Endothelial cell of umbilical vein (primary cell): ENCODE measurements at regions not wholly inside any gene's neighbourhood (a gene's known extent, or its start where the extent isn't known, plus 50 kb on each side); places are given as distances from the start of the nearest gene placed in this dataset.

ENCODE experiments used
- BruUV-seq: library from RNA; stranded (reverse); fragments of 400-500 nt; replicated peaks from 2 replicates; lab custom pipeline; 2021; lab: Mats Ljungman, UMichigan
- CTCF ChIA-PET: fragments of 300-600, 350-600 bp; sonication (Branson Sonifier 250); formaldehyde crosslinking; loops from one replicate; lab custom pipeline; 2021; ENCODE audit warnings: antibody characterized with exemption, inconsistent platforms; lab: Charles Lee
- POLR2A ChIA-PET: fragments of 300-600, 350-600 bp; sonication (Branson Sonifier 250); formaldehyde crosslinking; loops from one replicate; lab custom pipeline; 2021; ENCODE audit warnings: antibody characterized with exemption, inconsistent platforms; lab: Charles Lee
- DNase-seq: peaks from one replicate; pipeline ENCODE4 v3.0.0-alpha.2; 2011; ENCODE audit warnings: low read depth, low spot score
- FAIRE-seq: peaks from 2 replicates; lab custom pipeline; 2011; peaks lifted over from hg19 to GRCh38; lab: Jason Lieb, UNC
- H2AFZ ChIP-seq: 2 replicates; pipeline ENCODE4 v1.6.0; 2012; ENCODE audit warnings: low read depth, low read length, control low read depth, inconsistent platforms
- H3K27ac ChIP-seq: 2 replicates; pipeline ENCODE4 v1.5.1; 2011; ENCODE audit warnings: low read depth, mild to moderate bottlenecking, control low read depth, low read length, moderate library complexity; ENCODE audit not compliant: insufficient read depth
- H3K27me3 ChIP-seq, 2 experiments: 2 replicates each; pipeline versions ENCODE4 v1.6.0 to v1.6.1; 2011; ENCODE audit warnings: low read length in 2 of 2, mixed read lengths in 1 of 2; ENCODE audit not compliant: control insufficient read depth in 2 of 2, insufficient read depth in 2 of 2
- H3K36me3 ChIP-seq, 2 experiments: 2 replicates in 1 of 2; 3 replicates in 1 of 2; pipeline ENCODE4 v1.5.1; 2011; ENCODE audit warnings: low read length in 2 of 2, mild to moderate bottlenecking in 1 of 2, moderate library complexity in 1 of 2; ENCODE audit not compliant: control insufficient read depth in 2 of 2, insufficient read depth in 2 of 2; ENCODE audit errors: extremely low read depth in 1 of 2
- H3K4me1 ChIP-seq: 3 replicates; pipeline ENCODE4 v1.5.1; 2011; ENCODE audit warnings: mild to moderate bottlenecking, low read length; ENCODE audit not compliant: control insufficient read depth, insufficient read depth; ENCODE audit errors: extremely low read depth
- H3K4me2 ChIP-seq: 2 replicates; pipeline ENCODE4 v1.6.1; 2011; ENCODE audit warnings: low read length, control low read depth, mixed read lengths; ENCODE audit not compliant: insufficient read depth
- H3K4me3 ChIP-seq, 3 experiments: fragments of 200-600 bp in 1 of 3; sonication (generic), shearing (Covaris generic) in 1 of 3; replicated peaks in 1 of 3; 2 replicates each; pipeline ENCODE4 v1.5.1; 2011 to 2016; ENCODE audit warnings: control low read depth in 3 of 3, low read length in 3 of 3, mild to moderate bottlenecking in 2 of 3, inconsistent platforms in 1 of 3, low read depth in 1 of 3, moderate library complexity in 1 of 3; ENCODE audit not compliant: insufficient read depth in 1 of 3
- H3K79me2 ChIP-seq: 2 replicates; pipeline ENCODE4 v1.6.0; 2012; ENCODE audit warnings: low read length, inconsistent platforms; ENCODE audit not compliant: control insufficient read depth, insufficient read depth
- H3K9ac ChIP-seq: replicated peaks from 2 replicates; pipeline ENCODE3; 2011; ENCODE audit warnings: low read length, control low read depth; ENCODE audit not compliant: insufficient read depth; ENCODE audit errors: extremely low read depth
- H3K9me1 ChIP-seq: replicated peaks from 3 replicates; pipeline ENCODE4 v1.6.0; 2011; ENCODE audit warnings: mild to moderate bottlenecking, low read length; ENCODE audit not compliant: control insufficient read depth, insufficient read depth; ENCODE audit errors: extremely low read depth
- H3K9me3 ChIP-seq: replicated peaks from 2 replicates; pipeline ENCODE4 v1.5.1; 2012; ENCODE audit warnings: low read length, inconsistent platforms; ENCODE audit not compliant: control insufficient read depth, insufficient read depth
- H4K20me1 ChIP-seq: replicated peaks from 2 replicates; pipeline ENCODE3; 2011; ENCODE audit warnings: mild to moderate bottlenecking, low read length; ENCODE audit not compliant: control insufficient read depth, insufficient read depth; ENCODE audit errors: extremely low read depth
- EZH2 ChIP-seq: IDR thresholded peaks from 2 replicates; pipeline ENCODE4 v1.6.1; 2012; ENCODE audit warnings: borderline replicate concordance, low read depth, mild to moderate bottlenecking, moderate library complexity, low read length, inconsistent platforms; ENCODE audit not compliant: severe bottlenecking
- FOS ChIP-seq: IDR thresholded peaks from 2 replicates; pipeline ENCODE4 v1.6.1; 2011; ENCODE audit warnings: mild to moderate bottlenecking, low read length, moderate library complexity, borderline replicate concordance; ENCODE audit not compliant: insufficient read depth
- GATA2 ChIP-seq: IDR thresholded peaks from 2 replicates; pipeline ENCODE4 v1.7.0; 2011; ENCODE audit warnings: low read depth, mild to moderate bottlenecking, moderate library complexity, mixed read lengths, low read length; ENCODE audit not compliant: insufficient read length, insufficient read depth
- JUN ChIP-seq: IDR thresholded peaks from 2 replicates; pipeline ENCODE4 v1.6.1; 2011; ENCODE audit warnings: borderline replicate concordance, low read depth; ENCODE audit not compliant: insufficient read length, insufficient read depth
- MYC ChIP-seq: IDR thresholded peaks from one replicate; pipeline ENCODE4 v1.6.1; 2011; ENCODE audit warnings: mild to moderate bottlenecking, low read depth, low read length
- POLR2A ChIP-seq: IDR thresholded peaks from 2 replicates; pipeline ENCODE4 v1.6.1; 2012; ENCODE audit warnings: low read depth, mild to moderate bottlenecking, control low read depth, low read length
- POLR2AphosphoS5 ChIP-seq: IDR thresholded peaks from 2 replicates; pipeline ENCODE4 v1.6.1; 2012; ENCODE audit warnings: low read depth, mild to moderate bottlenecking, control low read depth, low read length, moderate library complexity; ENCODE audit not compliant: insufficient read depth
- dilution Hi-C: fragments of 300-500 bp; cut with MboI; formaldehyde crosslinking; loops from one replicate; pipeline ENCODE4 v1.15.0; 2019; ENCODE audit warnings: low sequenced_read_pairs; ENCODE audit not compliant: extremely low pct_ligation_motif_present
- intact Hi-C: fragments of 100-400 bp; cut with micrococcal nuclease; formaldehyde crosslinking; loops from one replicate; pipeline ENCODE4 v1.10.0; 2022
- TF ChIP-seq, protein P1 (sequence below), 2 donors: IDR thresholded peaks; 1 replicate in 1 of 2; 2 replicates in 1 of 2; pipeline ENCODE4 v1.5.1; 2011; ENCODE audit warnings: low read length in 2 of 2, mild to moderate bottlenecking in 2 of 2, moderate library complexity in 2 of 2, control low read depth in 1 of 2, inconsistent platforms in 1 of 2, low read depth in 1 of 2; ENCODE audit not compliant: insufficient read depth in 1 of 2; ENCODE audit errors: extremely low read depth in 1 of 2
- TF ChIP-seq, protein P2 (sequence below): IDR thresholded peaks from 2 replicates; pipeline ENCODE4 v1.6.1; 2011; ENCODE audit not compliant: insufficient read depth, insufficient read length

DNA sequence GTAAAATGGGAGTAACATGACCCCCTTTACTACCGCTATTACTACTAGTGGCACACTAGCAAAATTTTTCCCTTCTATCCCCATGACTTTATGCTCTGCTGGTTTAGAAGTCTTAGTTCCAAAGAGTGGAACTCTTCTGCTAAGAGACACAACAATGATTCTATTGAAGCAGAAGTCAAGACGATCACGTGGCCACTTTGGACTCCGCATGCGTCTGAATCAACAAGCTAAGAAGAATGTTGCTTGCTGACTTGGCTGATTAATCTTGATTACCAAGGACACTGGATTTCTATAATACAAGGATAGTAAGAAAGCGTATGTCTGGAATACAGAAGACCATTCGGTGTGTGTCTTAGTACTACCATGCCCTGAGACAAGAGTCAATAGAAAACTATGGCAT is 244.7 kb upstream of the BTBD3 start:
- Histone ChIP-seq H3K4me3 (no peak overlapping the region), H3K9me3 (no peaks in the 10 kb centered on the region), H3K9ac (no peak overlapping the region), H3K9me1 (no peaks in the 10 kb centered on the region), H3K4me2 (no peak overlapping the region), H3K27me3 (peaks cover 0 to 5% of the 10 kb centered on the region in 2 experiments), H3K79me2 (no peaks in the 10 kb centered on the region), H4K20me1 (no peaks in the 10 kb centered on the region), H3K27ac (no peak overlapping the region), H2AFZ (no peak overlapping the region), H3K4me1 (no peaks in the 10 kb centered on the region), H3K36me3 (no peaks in the 10 kb centered on the region)
- DNase-seq (no peak), FAIRE-seq (no peak)
- intact Hi-C loops = no loop called here
- dilution Hi-C loops = no loop called here
- ChIA-PET CTCF (no interaction called here), POLR2A (no interaction called here)
- no TSS peak for BruUV-seq
- TF ChIP-seq, protein P1, sequence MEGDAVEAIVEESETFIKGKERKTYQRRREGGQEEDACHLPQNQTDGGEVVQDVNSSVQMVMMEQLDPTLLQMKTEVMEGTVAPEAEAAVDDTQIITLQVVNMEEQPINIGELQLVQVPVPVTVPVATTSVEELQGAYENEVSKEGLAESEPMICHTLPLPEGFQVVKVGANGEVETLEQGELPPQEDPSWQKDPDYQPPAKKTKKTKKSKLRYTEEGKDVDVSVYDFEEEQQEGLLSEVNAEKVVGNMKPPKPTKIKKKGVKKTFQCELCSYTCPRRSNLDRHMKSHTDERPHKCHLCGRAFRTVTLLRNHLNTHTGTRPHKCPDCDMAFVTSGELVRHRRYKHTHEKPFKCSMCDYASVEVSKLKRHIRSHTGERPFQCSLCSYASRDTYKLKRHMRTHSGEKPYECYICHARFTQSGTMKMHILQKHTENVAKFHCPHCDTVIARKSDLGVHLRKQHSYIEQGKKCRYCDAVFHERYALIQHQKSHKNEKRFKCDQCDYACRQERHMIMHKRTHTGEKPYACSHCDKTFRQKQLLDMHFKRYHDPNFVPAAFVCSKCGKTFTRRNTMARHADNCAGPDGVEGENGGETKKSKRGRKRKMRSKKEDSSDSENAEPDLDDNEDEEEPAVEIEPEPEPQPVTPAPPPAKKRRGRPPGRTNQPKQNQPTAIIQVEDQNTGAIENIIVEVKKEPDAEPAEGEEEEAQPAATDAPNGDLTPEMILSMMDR (IDR thresholded peaks at IDR 0.05; ENCODE audit: extremely low read depth in 1 of 2, insufficient read depth in 1 of 2, low read depth in 1 of 2, low read length in 2 of 2) = no peak
- TF ChIP-seq JUN (no peak), MYC (no peak), GATA2 (no peak), EZH2 (no peak), FOS (no peak), POLR2A (no peak), POLR2AphosphoS5 (no peak)
- TF ChIP-seq, protein P2, sequence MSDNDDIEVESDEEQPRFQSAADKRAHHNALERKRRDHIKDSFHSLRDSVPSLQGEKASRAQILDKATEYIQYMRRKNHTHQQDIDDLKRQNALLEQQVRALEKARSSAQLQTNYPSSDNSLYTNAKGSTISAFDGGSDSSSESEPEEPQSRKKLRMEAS = no peak
